Uterus (tissue), 3 donors: ENCODE measurements at regions not wholly inside any gene's neighbourhood (a gene's known extent, or its start where the extent isn't known, plus 50 kb on each side); places are given as distances from the start of the nearest gene placed in this dataset.

Source experiments
- DNase-seq, 2 donors: peaks; one replicate each; pipeline ENCODE4 v3.0.0-alpha.2; 2019 to 2020
- H3K27ac ChIP-seq, 2 donors: fragments of 200-600 bp; sonication (generic); 1 replicate in 1 of 2; 2 replicates in 1 of 2; pipeline ENCODE4 v1.5.1; 2016 to 2018
- H3K27me3 ChIP-seq, 2 donors: fragments of 200-600 bp; sonication (generic); one replicate each; pipeline ENCODE4 v1.5.1; 2018 to 2019; ENCODE audit warnings: control low read depth in 1 of 2
- H3K36me3 ChIP-seq, 2 donors: fragments of 200-600 bp; sonication (generic); one replicate each; pipeline ENCODE4 v1.5.1; 2019; ENCODE audit warnings: control low read depth in 1 of 2
- H3K4me1 ChIP-seq, 2 donors: fragments of 200-600 bp; sonication (generic); one replicate each; pipeline ENCODE4 v1.5.1; 2018 to 2019; ENCODE audit warnings: control low read depth in 1 of 2
- H3K4me3 ChIP-seq, 2 donors: fragments of 200-600 bp; sonication (generic); 1 replicate in 1 of 2; 2 replicates in 1 of 2; pipeline ENCODE4 v1.5.1; 2018 to 2019; ENCODE audit warnings: mild to moderate bottlenecking in 1 of 2
- H3K9me3 ChIP-seq, 2 donors: fragments of 200-600 bp; sonication (generic); one replicate each; pipeline ENCODE4 v1.5.1; 2019; ENCODE audit warnings: control low read depth in 1 of 2
- POLR2A ChIP-seq, 2 donors: fragments of 450-650 bp; IDR thresholded peaks; one replicate each; pipeline ENCODE4 v1.6.1; 2016; ENCODE audit warnings: antibody characterized with exemption in 2 of 2, mild to moderate bottlenecking in 1 of 2, moderate library complexity in 1 of 2
- intact Hi-C: fragments of 100-400 bp; cut with DNase I; formaldehyde crosslinking; loops from one replicate; pipeline ENCODE4 v1.15.1; 2023; ENCODE audit warnings: low total_unique reads
- TF ChIP-seq, protein P1 (sequence below), 4 experiments: fragments of 200-600 bp in 2 of 4; fragments of 450-650 bp in 2 of 4; sonication (generic) in 2 of 4; IDR thresholded peaks; one replicate each; pipeline ENCODE4 v1.5.1; 2016 to 2019; ENCODE audit warnings: antibody characterized with exemption in 4 of 4, mild to moderate bottlenecking in 2 of 4, moderate library complexity in 1 of 4
- donor health status: DM: yes; HTN: yes; CAD: no.

GRCh38 chr3:40972350-40972749 is 227.0 kb upstream of the CTNNB1 start:
- H3K4me3 ChIP-seq: no peak overlapping the region
- H3K27me3 ChIP-seq: no peaks in the 10 kb centered on the region
- TF ChIP-seq POLR2A (IDR thresholded peaks at IDR 0.05): no peak
- TF ChIP-seq, protein P1, sequence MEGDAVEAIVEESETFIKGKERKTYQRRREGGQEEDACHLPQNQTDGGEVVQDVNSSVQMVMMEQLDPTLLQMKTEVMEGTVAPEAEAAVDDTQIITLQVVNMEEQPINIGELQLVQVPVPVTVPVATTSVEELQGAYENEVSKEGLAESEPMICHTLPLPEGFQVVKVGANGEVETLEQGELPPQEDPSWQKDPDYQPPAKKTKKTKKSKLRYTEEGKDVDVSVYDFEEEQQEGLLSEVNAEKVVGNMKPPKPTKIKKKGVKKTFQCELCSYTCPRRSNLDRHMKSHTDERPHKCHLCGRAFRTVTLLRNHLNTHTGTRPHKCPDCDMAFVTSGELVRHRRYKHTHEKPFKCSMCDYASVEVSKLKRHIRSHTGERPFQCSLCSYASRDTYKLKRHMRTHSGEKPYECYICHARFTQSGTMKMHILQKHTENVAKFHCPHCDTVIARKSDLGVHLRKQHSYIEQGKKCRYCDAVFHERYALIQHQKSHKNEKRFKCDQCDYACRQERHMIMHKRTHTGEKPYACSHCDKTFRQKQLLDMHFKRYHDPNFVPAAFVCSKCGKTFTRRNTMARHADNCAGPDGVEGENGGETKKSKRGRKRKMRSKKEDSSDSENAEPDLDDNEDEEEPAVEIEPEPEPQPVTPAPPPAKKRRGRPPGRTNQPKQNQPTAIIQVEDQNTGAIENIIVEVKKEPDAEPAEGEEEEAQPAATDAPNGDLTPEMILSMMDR (IDR thresholded peaks at IDR 0.05): no peak
- H3K4me1 ChIP-seq: peaks cover 0 to 14% of the 10 kb centered on the region in 2 donors
- H3K9me3 ChIP-seq: no peaks in the 10 kb centered on the region
- DNase-seq: no peak
- intact Hi-C loops: no loop called here
- H3K36me3 ChIP-seq: no peaks in the 10 kb centered on the region
- H3K27ac ChIP-seq: peak overlapping the region; percentile 64 to 74

DNA sequence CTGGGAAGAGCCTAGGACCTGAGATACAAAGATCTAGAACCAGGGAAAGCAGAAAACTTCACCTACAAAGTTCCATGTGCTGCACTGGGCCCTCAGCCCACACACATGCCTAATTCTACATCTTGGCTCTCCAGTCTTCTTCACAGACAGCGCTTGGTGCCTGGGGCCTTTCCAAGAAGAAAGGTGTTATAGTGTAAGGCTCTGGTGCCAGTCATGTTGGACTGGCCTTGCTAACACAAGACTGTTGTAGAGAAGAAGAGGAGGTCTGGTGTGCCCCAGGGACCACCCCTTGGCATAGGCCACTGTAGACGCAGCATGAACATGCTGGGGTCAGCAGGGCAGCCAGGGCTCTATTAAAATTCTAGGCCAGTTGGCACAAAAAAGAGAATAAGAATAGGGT is 226.2 kb upstream of the CTNNB1 start:
- no peaks in the 10 kb centered on the region for H3K36me3 ChIP-seq
- H3K9me3 ChIP-seq: no peaks in the 10 kb centered on the region
- H3K27ac ChIP-seq: no peak overlapping the region
- no peaks in the 10 kb centered on the region for H3K27me3 ChIP-seq
- no peak for TF ChIP-seq POLR2A (IDR thresholded peaks at IDR 0.05)
- TF ChIP-seq, protein P1 (IDR thresholded peaks at IDR 0.05): no peak
- H3K4me1 ChIP-seq: peaks cover 0 to 14% of the 10 kb centered on the region in 2 donors
- no peak overlapping the region for H3K4me3 ChIP-seq
- intact Hi-C loops: no loop called here
- no peak for DNase-seq

DNA sequence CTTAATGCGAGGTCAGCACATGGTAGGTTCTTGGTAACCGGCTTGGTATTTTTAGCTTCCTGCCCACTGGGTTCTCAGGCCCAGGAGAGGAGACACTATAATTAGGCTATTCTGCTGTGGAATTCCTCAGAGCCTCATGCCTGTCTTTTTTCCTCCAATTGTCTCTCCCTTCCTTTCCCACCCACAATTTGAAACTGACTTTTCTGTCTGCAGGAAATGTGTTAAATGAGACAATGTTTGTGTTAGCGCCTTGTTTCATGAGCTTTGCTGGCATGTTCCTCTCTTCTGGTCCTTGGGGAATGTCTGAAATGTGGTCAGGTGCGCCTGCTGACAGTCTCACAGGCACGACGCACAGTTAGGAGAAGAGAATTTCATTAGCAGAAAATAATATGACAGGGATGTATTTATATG is 223.6 kb upstream of the CTNNB1 start:
- Histone ChIP-seq H3K4me3 (no peak overlapping the region), H3K27me3 (no peaks in the 10 kb centered on the region), H3K9me3 (no peaks in the 10 kb centered on the region), H3K36me3 (no peaks in the 10 kb centered on the region), H3K27ac (peak overlapping the region in 1 of 2 donors; percentile 45), H3K4me1 (peaks cover 0 to 15% of the 10 kb centered on the region in 2 donors)
- intact Hi-C loops: no loop called here
- TF ChIP-seq POLR2A (IDR thresholded peaks at IDR 0.05): no peak
- TF ChIP-seq, protein P1 (IDR thresholded peaks at IDR 0.05): no peak
- no peak for DNase-seq

GRCh38 chr3:40976241-40976640 is 223.1 kb upstream of the CTNNB1 start:
- Histone ChIP-seq H3K27me3 (no peaks in the 10 kb centered on the region), H3K4me3 (no peak overlapping the region), H3K36me3 (no peaks in the 10 kb centered on the region), H3K4me1 (peaks cover 0 to 10% of the 10 kb centered on the region in 2 donors), H3K27ac (peak overlapping the region; percentile 22 to 45), H3K9me3 (no peaks in the 10 kb centered on the region)
- TF ChIP-seq, protein P1 (IDR thresholded peaks at IDR 0.05): no peak
- no peak for TF ChIP-seq POLR2A (IDR thresholded peaks at IDR 0.05)
- intact Hi-C loops: no loop called here
- no peak for DNase-seq

DNA sequence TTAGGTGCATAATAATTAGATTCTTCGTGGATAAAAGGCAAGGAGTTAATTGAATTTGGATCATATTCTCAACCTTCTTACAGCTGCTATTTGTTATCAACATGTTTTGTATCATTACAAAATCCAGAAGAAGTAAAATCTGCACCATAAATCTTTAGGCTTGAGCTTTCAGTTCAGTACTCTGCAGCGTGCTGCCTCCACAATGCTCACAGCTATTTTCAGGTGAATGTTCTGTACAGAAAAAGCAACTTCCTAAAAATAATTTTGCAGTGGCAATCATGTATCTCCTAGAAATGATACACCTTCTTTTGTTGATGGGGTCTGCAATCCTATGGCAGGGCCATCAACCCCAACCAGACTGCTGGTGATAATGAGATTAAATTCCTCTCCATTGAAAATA is 220.9 kb upstream of the CTNNB1 start:
- peak overlapping the region in 1 of 2 donors; percentile 32 for H3K27ac ChIP-seq
- H3K27me3 ChIP-seq: no peaks in the 10 kb centered on the region
- DNase-seq: no peak
- H3K9me3 ChIP-seq: no peaks in the 10 kb centered on the region
- intact Hi-C loops: no loop called here
- no peak overlapping the region for H3K4me3 ChIP-seq
- H3K36me3 ChIP-seq: no peaks in the 10 kb centered on the region
- H3K4me1 ChIP-seq: peaks cover 0 to 4% of the 10 kb centered on the region in 2 donors
- TF ChIP-seq, protein P1 (IDR thresholded peaks at IDR 0.05): no peak
- TF ChIP-seq POLR2A (IDR thresholded peaks at IDR 0.05): no peak
